Tibial nerve (tissue), 3 donors: ENCODE measurements at regions not wholly inside any gene's neighbourhood (a gene's known extent, or its start where the extent isn't known, plus 50 kb on each side); places are given as distances from the start of the nearest gene placed in this dataset.

Experiments
- POLR2A ChIP-seq, 2 donors: fragments of 450-650 bp; IDR thresholded peaks; one replicate each; pipeline ENCODE4 v1.6.1; 2017; ENCODE audit warnings: antibody characterized with exemption in 2 of 2, mild to moderate bottlenecking in 2 of 2, moderate library complexity in 2 of 2
- TF ChIP-seq, protein P1 (sequence below), 5 experiments: fragments of 200-600 bp in 3 of 5; fragments of 450-650 bp in 2 of 5; sonication (generic) in 3 of 5; IDR thresholded peaks; one replicate each; pipeline ENCODE4 v1.5.1; 2016 to 2019; ENCODE audit warnings: antibody characterized with exemption in 5 of 5, mild to moderate bottlenecking in 3 of 5, moderate library complexity in 2 of 5

- TF ChIP-seq, protein P1, sequence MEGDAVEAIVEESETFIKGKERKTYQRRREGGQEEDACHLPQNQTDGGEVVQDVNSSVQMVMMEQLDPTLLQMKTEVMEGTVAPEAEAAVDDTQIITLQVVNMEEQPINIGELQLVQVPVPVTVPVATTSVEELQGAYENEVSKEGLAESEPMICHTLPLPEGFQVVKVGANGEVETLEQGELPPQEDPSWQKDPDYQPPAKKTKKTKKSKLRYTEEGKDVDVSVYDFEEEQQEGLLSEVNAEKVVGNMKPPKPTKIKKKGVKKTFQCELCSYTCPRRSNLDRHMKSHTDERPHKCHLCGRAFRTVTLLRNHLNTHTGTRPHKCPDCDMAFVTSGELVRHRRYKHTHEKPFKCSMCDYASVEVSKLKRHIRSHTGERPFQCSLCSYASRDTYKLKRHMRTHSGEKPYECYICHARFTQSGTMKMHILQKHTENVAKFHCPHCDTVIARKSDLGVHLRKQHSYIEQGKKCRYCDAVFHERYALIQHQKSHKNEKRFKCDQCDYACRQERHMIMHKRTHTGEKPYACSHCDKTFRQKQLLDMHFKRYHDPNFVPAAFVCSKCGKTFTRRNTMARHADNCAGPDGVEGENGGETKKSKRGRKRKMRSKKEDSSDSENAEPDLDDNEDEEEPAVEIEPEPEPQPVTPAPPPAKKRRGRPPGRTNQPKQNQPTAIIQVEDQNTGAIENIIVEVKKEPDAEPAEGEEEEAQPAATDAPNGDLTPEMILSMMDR (IDR thresholded peaks at IDR 0.05) = no peak
- TF ChIP-seq POLR2A (IDR thresholded peaks at IDR 0.05) = no peak
Measured at GRCh38 chr3:137100326-137100725, 142.5 kb downstream of the IL20RB start.
